Left lung (tissue), 4 donors: ENCODE measurements at regions not wholly inside any gene's neighbourhood (a gene's known extent, or its start where the extent isn't known, plus 50 kb on each side); places are given as distances from the start of the nearest gene placed in this dataset.
"Not testable (repeated sequence)": the region's sequence is repeated elsewhere in the genome, so short reads cannot be mapped to it uniquely, and the experiment has no call there.

Source experiments
- ATAC-seq: fragments of 200-7000 bp; cut with Tn5 transposase; one replicate; pipeline ENCODE4 v1.9.1; 2020; ENCODE audit warnings: moderate library complexity
- DNase-seq, 4 donors: peaks; one replicate each; pipeline ENCODE4 v3.0.0-alpha.2; 2013 to 2020
- H3K27ac ChIP-seq, 2 donors: fragments of 200-600 bp; sonication (generic) in 1 of 2; one replicate each; pipeline versions ENCODE4 v1.5.0 to v1.8.0; 2020 to 2021
- H3K27me3 ChIP-seq, 2 donors: fragments of 200-600 bp; sonication (generic) in 1 of 2; one replicate each; pipeline versions ENCODE4 v1.5.0 to v1.8.0; 2020 to 2021
- H3K36me3 ChIP-seq, 2 donors: fragments of 200-600 bp; sonication (generic) in 1 of 2; one replicate each; pipeline versions ENCODE4 v1.5.0 to v1.8.0; 2020 to 2021
- H3K4me1 ChIP-seq, 2 donors: fragments of 200-600 bp; one replicate each; pipeline ENCODE4 v1.8.0; 2021
- H3K4me3 ChIP-seq, 2 donors: fragments of 200-600 bp; sonication (generic) in 1 of 2; one replicate each; pipeline versions ENCODE4 v1.5.0 to v1.8.0; 2020 to 2021; ENCODE audit warnings: mild to moderate bottlenecking in 1 of 2
- H3K9me3 ChIP-seq, 2 donors: fragments of 200-600 bp; sonication (generic) in 1 of 2; one replicate each; pipeline versions ENCODE4 v1.5.0 to v1.8.0; 2020 to 2021
- CTCF ChIP-seq, 2 donors: fragments of 200-600 bp; sonication (generic) in 1 of 2; IDR thresholded peaks; one replicate each; pipeline versions ENCODE4 v1.5.0 to v1.8.0; 2021; ENCODE audit warnings: antibody characterized with exemption in 2 of 2
- intact Hi-C, 2 donors: fragments of 100-400 bp; cut with DNase I; formaldehyde crosslinking; loops; one replicate each; pipeline versions ENCODE4 v1.11.2 to v1.14.2; 2022
- donor health status: DM: no; HTN: yes; CAD: no.
- donor health status: DM: no; HTN: no; CAD: no.

- H3K36me3 ChIP-seq = no peaks in the 10 kb centered on the region
- DNase-seq = no peak
- no peak for ATAC-seq
- no peak for TF ChIP-seq CTCF (IDR thresholded peaks at IDR 0.05)
- intact Hi-C loops = no loop called here
- H3K9me3 ChIP-seq = no peaks in the 10 kb centered on the region
- no peaks in the 10 kb centered on the region for H3K4me1 ChIP-seq
- no peak overlapping the region for H3K4me3 ChIP-seq
- no peak overlapping the region for H3K27ac ChIP-seq
- H3K27me3 ChIP-seq = no peaks in the 10 kb centered on the region
These were observed 114.2 kb downstream of the DHRS2 start for GRCh38 chr14:23750357-23750756.

DNA sequence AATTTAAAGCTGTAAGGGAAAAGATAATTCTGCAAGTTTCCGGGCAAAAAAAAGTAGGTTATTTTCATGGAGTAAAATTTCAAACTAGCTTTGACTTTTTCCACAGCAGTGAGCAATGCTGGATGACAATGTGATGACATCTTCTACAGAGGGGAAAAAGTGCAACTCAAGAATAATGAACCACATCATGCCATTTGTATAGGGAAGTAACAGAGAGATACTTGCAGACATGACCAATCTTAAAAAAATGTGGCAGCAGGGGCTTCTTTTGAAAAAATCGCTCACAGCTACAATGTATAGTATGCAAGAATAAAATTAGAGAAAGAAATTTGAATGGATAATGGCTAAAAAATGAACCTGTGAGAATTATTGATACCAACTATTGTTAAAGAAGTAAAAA, 115.5 kb downstream of the DHRS2 start:
- H3K36me3 ChIP-seq = no peaks in the 10 kb centered on the region
- H3K27me3 ChIP-seq = no peaks in the 10 kb centered on the region
- ATAC-seq (no peak), DNase-seq (no peak)
- no peak for TF ChIP-seq CTCF (IDR thresholded peaks at IDR 0.05)
- no peaks in the 10 kb centered on the region for H3K9me3 ChIP-seq
- H3K4me1 ChIP-seq = no peaks in the 10 kb centered on the region
- intact Hi-C loops = no loop called here
- no peak overlapping the region for H3K27ac ChIP-seq
- no peak overlapping the region for H3K4me3 ChIP-seq

- DNase-seq = no peak
- intact Hi-C loops = no loop called here
These were observed 127.2 kb downstream of the DHRS2 start for GRCh38 chr14:23763394-23763793.

GRCh38 chr14:23766737-23767401, 130.7 kb downstream of the DHRS2 start:
- Histone ChIP-seq H3K9me3 (no peaks in the 10 kb centered on the region), H3K4me1 (no peaks in the 10 kb centered on the region), H3K4me3 (no peak overlapping the region), H3K27ac (no peak overlapping the region), H3K36me3 (no peaks in the 10 kb centered on the region), H3K27me3 (peaks cover 3% of the 10 kb centered on the region in 2 donors)
- intact Hi-C loops = no loop called here
- DNase-seq (no peak), ATAC-seq (no peak)
- no peak for TF ChIP-seq CTCF (IDR thresholded peaks at IDR 0.05)

More at GRCh38 chr14:23763394-23763793, 127.2 kb downstream of the DHRS2 start:
- no peak for TF ChIP-seq CTCF (IDR thresholded peaks at IDR 0.05)
- H3K9me3 ChIP-seq = no peaks in the 10 kb centered on the region
- no peak overlapping the region for H3K4me3 ChIP-seq
- no peak for ATAC-seq
- H3K4me1 ChIP-seq = no peaks in the 10 kb centered on the region
- H3K27ac ChIP-seq = no peak overlapping the region
- H3K36me3 ChIP-seq = no peaks in the 10 kb centered on the region
- no peaks in the 10 kb centered on the region for H3K27me3 ChIP-seq

DNA sequence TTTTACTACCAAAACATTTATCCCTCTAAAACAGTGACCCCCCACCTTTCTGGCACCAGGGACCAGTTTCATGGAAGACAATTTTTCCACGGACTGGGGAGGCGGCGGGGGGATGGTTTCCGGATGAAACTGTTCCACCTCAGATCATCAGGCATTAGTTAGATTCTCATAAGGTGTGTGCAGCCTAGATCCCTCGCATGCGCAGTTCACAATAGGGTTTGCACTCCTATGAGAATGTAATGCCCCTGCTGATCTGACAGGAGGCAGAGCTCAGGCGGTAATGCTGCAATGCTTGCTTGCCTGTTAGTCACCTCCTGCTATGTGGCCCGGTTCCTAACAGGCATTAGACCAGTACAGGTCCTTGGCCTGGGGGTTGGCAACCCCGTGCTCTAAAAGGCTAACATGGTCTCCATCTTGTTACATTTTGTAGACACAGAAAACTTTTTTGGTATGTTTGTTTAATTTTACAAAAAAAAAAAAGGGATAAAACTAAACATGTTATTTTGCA, 133.1 kb downstream of the DHRS2 start:
- intact Hi-C loops, H3K4me3 ChIP-seq: not testable (repeated sequence)

DNA sequence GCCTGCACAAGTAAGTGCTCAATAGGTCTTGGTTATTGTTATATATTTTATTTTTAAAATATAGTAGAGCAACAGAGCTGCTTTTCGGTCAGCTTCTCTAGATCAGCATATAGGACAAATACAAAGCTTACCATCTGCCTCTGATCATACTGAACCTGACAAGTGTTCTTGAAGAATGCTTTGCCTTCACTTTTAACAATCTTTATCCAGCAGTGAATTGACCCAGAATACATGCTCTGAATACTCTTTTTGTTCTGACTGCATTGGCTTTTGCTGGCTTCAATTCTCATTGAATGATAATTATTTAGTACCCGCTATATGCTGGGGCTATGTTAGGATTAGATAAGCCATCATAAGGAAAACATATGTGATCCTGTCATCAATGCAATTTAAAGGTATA, 137.8 kb downstream of the DHRS2 start:
- DNase-seq = no peak
- ATAC-seq = no peak

More for the DNA sequence above, 133.1 kb downstream of the DHRS2 start:
- H3K36me3 ChIP-seq, H3K27me3 ChIP-seq, H3K27ac ChIP-seq, ATAC-seq, DNase-seq, H3K4me1 ChIP-seq, H3K9me3 ChIP-seq: not testable (repeated sequence)

More for the DNA sequence above, 137.8 kb downstream of the DHRS2 start:
- Histone ChIP-seq H3K36me3 (no peaks in the 10 kb centered on the region), H3K4me3 (no peak overlapping the region), H3K4me1 (no peaks in the 10 kb centered on the region), H3K9me3 (no peaks in the 10 kb centered on the region), H3K27ac (no peak overlapping the region), H3K27me3 (peaks cover 3 to 15% of the 10 kb centered on the region in 2 donors)
- no peak for TF ChIP-seq CTCF (IDR thresholded peaks at IDR 0.05)
- intact Hi-C loops = no loop called here
